ENCODE measurements at regions not wholly inside any gene's neighbourhood (a gene's known extent, or its start where the extent isn't known, plus 50 kb on each side); places are given as distances from the start of the nearest gene placed in this dataset.

DNA sequence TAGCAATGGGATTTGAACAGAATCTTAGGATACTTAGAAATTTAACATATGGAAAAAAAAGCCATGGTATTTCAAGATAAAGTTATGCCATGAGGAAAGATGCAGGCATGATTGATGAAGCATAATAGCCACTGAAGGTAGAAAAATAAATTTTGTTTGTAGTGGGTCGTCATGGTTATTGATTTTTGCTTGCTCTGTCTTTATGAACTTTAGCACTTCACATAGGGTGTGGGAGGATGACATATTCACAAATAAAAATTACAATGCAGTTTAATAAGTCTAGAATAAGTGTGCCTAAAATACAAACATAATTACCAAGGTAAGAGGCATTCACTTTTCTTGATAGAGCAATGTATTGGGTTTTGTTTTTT lies 129.1 kb upstream of the SEMA3E start:
- Histone ChIP-seq H3K4me3 (ENCODE audit: low read depth, low read length) (no peak overlapping the region), H3K9me3 (ENCODE audit: control insufficient read depth, insufficient read depth, low read depth, low read length) (no peaks in the 10 kb centered on the region), H3K36me3 (ENCODE audit: control insufficient read depth in 2 of 2, insufficient read depth in 1 of 2, low read length in 2 of 2) (no peaks in the 10 kb centered on the region), H3K27ac (ENCODE audit: extremely low read depth, low read depth, low read length) (no peak overlapping the region), H3K4me1 (ENCODE audit: control insufficient read depth, insufficient read depth, low read length) (no peaks in the 10 kb centered on the region)
- TF ChIP-seq ZNF416 (tag by site-specific recombination; IDR thresholded peaks at IDR 0.05) (no peak), HOXD13 (CRISPR knock-in tag; IDR thresholded peaks at IDR 0.05; ENCODE audit: borderline replicate concordance) (no peak), ZNF155 (tag by site-specific recombination; IDR thresholded peaks at IDR 0.05) (no peak), ZNF324 (tag by site-specific recombination; IDR thresholded peaks at IDR 0.05) (no peak)
- POLR2A ChIA-PET = no interaction called here
- CTCF ChIA-PET = no interaction called here

DNA sequence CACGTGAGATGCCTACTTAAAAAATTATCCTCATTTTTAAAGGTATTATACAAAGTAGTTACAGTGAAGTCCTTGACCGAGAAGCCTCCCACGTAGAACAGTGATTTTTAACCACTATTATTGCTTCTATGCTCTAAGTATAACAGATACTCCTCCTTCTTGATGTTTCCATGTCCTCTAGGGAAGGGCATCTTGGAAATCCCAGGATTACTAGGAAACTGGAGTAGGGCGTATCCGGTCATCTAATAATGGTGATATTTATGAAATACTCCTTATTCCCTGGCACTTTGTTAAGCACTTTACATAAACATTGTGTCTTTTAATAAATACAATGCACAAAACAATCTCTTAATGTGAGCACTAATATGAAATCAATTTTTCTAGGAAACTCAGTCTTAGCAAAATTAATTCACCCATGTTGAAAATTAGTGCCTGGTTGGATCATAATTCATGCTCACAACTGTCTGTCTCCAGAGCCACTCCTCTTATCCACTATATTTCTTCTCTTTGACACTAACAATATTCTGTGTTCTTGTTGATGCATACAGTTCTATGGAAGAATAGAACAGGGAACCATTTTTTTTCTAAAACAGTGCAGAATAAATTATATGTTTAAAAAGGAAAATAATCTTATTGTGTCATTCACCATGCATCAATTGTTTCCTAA lies 128.6 kb upstream of the SEMA3E start:
- H3K36me3 ChIP-seq (ENCODE audit: control insufficient read depth in 2 of 2, insufficient read depth in 1 of 2, low read length in 2 of 2) = no peaks in the 10 kb centered on the region
- CTCF ChIA-PET = no interaction called here
- no peak overlapping the region for H3K27ac ChIP-seq (ENCODE audit: extremely low read depth, low read depth, low read length)
- no peak for TF ChIP-seq ZNF302 (tag by site-specific recombination; IDR thresholded peaks at IDR 0.05; ENCODE audit: low read depth)
- TF ChIP-seq EGR2 (tag by site-specific recombination; IDR thresholded peaks at IDR 0.05; ENCODE audit: low read depth) = no peak
- TF ChIP-seq, protein P1, sequence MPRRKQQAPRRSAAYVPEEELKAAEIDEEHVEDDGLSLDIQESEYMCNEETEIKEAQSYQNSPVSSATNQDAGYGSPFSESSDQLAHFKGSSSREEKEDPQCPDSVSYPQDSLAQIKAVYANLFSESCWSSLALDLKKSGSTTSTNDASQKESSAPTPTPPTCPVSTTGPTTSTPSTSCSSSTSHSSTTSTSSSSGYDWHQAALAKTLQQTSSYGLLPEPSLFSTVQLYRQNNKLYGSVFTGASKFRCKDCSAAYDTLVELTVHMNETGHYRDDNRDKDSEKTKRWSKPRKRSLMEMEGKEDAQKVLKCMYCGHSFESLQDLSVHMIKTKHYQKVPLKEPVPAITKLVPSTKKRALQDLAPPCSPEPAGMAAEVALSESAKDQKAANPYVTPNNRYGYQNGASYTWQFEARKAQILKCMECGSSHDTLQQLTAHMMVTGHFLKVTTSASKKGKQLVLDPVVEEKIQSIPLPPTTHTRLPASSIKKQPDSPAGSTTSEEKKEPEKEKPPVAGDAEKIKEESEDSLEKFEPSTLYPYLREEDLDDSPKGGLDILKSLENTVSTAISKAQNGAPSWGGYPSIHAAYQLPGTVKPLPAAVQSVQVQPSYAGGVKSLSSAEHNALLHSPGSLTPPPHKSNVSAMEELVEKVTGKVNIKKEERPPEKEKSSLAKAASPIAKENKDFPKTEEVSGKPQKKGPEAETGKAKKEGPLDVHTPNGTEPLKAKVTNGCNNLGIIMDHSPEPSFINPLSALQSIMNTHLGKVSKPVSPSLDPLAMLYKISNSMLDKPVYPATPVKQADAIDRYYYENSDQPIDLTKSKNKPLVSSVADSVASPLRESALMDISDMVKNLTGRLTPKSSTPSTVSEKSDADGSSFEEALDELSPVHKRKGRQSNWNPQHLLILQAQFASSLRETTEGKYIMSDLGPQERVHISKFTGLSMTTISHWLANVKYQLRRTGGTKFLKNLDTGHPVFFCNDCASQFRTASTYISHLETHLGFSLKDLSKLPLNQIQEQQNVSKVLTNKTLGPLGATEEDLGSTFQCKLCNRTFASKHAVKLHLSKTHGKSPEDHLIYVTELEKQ (tag by site-specific recombination; IDR thresholded peaks at IDR 0.05; ENCODE audit: borderline replicate concordance) = no peak
- TF ChIP-seq ZNF350 (tag by site-specific recombination; IDR thresholded peaks at IDR 0.05) = no peak
- no peak for TF ChIP-seq ZNF23 (tag by site-specific recombination; IDR thresholded peaks at IDR 0.05; ENCODE audit: borderline replicate concordance)
- TF ChIP-seq, protein P2, sequence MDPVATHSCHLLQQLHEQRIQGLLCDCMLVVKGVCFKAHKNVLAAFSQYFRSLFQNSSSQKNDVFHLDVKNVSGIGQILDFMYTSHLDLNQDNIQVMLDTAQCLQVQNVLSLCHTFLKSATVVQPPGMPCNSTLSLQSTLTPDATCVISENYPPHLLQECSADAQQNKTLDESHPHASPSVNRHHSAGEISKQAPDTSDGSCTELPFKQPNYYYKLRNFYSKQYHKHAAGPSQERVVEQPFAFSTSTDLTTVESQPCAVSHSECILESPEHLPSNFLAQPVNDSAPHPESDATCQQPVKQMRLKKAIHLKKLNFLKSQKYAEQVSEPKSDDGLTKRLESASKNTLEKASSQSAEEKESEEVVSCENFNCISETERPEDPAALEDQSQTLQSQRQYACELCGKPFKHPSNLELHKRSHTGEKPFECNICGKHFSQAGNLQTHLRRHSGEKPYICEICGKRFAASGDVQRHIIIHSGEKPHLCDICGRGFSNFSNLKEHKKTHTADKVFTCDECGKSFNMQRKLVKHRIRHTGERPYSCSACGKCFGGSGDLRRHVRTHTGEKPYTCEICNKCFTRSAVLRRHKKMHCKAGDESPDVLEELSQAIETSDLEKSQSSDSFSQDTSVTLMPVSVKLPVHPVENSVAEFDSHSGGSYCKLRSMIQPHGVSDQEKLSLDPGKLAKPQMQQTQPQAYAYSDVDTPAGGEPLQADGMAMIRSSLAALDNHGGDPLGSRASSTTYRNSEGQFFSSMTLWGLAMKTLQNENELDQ (tag by site-specific recombination; IDR thresholded peaks at IDR 0.05; ENCODE audit: low read depth) = no peak
- TF ChIP-seq, protein P3, sequence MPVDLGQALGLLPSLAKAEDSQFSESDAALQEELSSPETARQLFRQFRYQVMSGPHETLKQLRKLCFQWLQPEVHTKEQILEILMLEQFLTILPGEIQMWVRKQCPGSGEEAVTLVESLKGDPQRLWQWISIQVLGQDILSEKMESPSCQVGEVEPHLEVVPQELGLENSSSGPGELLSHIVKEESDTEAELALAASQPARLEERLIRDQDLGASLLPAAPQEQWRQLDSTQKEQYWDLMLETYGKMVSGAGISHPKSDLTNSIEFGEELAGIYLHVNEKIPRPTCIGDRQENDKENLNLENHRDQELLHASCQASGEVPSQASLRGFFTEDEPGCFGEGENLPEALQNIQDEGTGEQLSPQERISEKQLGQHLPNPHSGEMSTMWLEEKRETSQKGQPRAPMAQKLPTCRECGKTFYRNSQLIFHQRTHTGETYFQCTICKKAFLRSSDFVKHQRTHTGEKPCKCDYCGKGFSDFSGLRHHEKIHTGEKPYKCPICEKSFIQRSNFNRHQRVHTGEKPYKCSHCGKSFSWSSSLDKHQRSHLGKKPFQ (tag by site-specific recombination; IDR thresholded peaks at IDR 0.05) = no peak
- TF ChIP-seq, protein P4, sequence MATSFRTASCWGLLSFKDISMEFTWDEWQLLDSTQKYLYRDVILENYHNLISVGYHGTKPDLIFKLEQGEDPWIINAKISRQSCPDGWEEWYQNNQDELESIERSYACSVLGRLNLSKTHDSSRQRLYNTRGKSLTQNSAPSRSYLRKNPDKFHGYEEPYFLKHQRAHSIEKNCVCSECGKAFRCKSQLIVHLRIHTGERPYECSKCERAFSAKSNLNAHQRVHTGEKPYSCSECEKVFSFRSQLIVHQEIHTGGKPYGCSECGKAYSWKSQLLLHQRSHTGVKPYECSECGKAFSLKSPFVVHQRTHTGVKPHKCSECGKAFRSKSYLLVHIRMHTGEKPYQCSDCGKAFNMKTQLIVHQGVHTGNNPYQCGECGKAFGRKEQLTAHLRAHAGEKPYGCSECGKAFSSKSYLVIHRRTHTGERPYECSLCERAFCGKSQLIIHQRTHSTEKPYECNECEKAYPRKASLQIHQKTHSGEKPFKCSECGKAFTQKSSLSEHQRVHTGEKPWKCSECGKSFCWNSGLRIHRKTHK (tag by site-specific recombination; IDR thresholded peaks at IDR 0.05) = no peak
- TF ChIP-seq, protein P5, sequence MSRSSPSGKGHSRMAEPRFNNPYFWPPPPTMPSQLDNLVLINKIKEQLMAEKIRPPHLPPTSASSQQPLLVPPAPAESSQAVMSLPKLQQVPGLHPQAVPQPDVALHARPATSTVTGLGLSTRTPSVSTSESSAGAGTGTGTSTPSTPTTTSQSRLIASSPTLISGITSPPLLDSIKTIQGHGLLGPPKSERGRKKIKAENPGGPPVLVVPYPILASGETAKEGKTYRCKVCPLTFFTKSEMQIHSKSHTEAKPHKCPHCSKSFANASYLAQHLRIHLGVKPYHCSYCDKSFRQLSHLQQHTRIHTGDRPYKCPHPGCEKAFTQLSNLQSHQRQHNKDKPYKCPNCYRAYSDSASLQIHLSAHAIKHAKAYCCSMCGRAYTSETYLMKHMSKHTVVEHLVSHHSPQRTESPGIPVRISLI (tag by site-specific recombination; IDR thresholded peaks at IDR 0.05) = no peak
- TF ChIP-seq KLF1 (tag by site-specific recombination; IDR thresholded peaks at IDR 0.05) = no peak
- no peaks in the 10 kb centered on the region for H3K4me1 ChIP-seq (ENCODE audit: control insufficient read depth, insufficient read depth, low read length)
- H3K4me3 ChIP-seq (ENCODE audit: low read depth, low read length) = no peak overlapping the region
- no peaks in the 10 kb centered on the region for H3K9me3 ChIP-seq (ENCODE audit: control insufficient read depth, insufficient read depth, low read depth, low read length)
- POLR2A ChIA-PET = no interaction called here

All from HEK293 (cell line).